HepG2 (cell line): ENCODE measurements at regions not wholly inside any gene's neighbourhood (a gene's known extent, or its start where the extent isn't known, plus 50 kb on each side); places are given as distances from the start of the nearest gene placed in this dataset.

Experiments
- ATAC-seq: fragments of 200-7000 bp; cut with Tn5 transposase; 3 replicates; pipeline ENCODE4 v1.9.1; 2020; ENCODE audit warnings: mild to moderate bottlenecking, moderate library complexity
- BruUV-seq: library from RNA; stranded (reverse); fragments of 400-500 nt; replicated peaks from 2 replicates; lab custom pipeline; 2021; lab: Mats Ljungman, UMichigan
- CTCF ChIA-PET: fragments of 300-600 bp; formaldehyde crosslinking; extraction: SDS; loops from one replicate; lab custom pipeline; 2021; ENCODE audit warnings: low total read pairs, inconsistent platforms, low intra/inter-chr PET ratio; lab: Yijun Ruan, JAX
- POLR2A ChIA-PET: fragments of 350-600 bp; sonication (Branson Sonifier 250); formaldehyde crosslinking; loops from one replicate; lab custom pipeline; 2020; ENCODE audit warnings: antibody characterized with exemption, inconsistent platforms; lab: Yijun Ruan, JAX
- DNase-seq: peaks from one replicate; pipeline ENCODE4 v3.0.0-alpha.2; 2015; ENCODE audit warnings: low spot score
- FAIRE-seq: peaks from 3 replicates; lab custom pipeline; 2011; peaks lifted over from hg19 to GRCh38; lab: Jason Lieb, UNC
- H2AFZ ChIP-seq: one replicate; pipeline ENCODE4 v1.6.1; 2011; ENCODE audit warnings: low read length, inconsistent platforms
- H3K27ac ChIP-seq: fragments of 300-600 bp; 3 replicates; pipeline ENCODE4 v1.8.0; 2011; ENCODE audit warnings: mixed run types, mild to moderate bottlenecking, mixed read lengths, low read length, inconsistent platforms; ENCODE audit not compliant: insufficient read depth; ENCODE audit errors: extremely low read length
- H3K27me3 ChIP-seq, 2 experiments: fragments of 200-600 bp in 1 of 2; 2 replicates in 1 of 2; 3 replicates in 1 of 2; pipeline versions ENCODE4 v1.6.0 to v1.8.0; 2011; ENCODE audit warnings: low read length in 2 of 2, mild to moderate bottlenecking in 2 of 2, moderate library complexity in 2 of 2, inconsistent platforms in 1 of 2; ENCODE audit not compliant: insufficient read depth in 2 of 2, control insufficient read depth in 1 of 2
- H3K36me3 ChIP-seq, 2 experiments: fragments of 200-600 bp in 1 of 2; replicated peaks in 1 of 2; 2 replicates in 1 of 2; 3 replicates in 1 of 2; pipeline versions ENCODE4 v1.5.1 to v1.8.0; 2011; ENCODE audit warnings: low read length in 2 of 2, inconsistent platforms in 1 of 2; ENCODE audit not compliant: insufficient read depth in 2 of 2, control insufficient read depth in 1 of 2
- H3K4me1 ChIP-seq: 2 replicates; pipeline ENCODE4 v1.5.1; 2012; ENCODE audit warnings: low read length, inconsistent platforms; ENCODE audit not compliant: insufficient read depth
- H3K4me2 ChIP-seq: 2 replicates; pipeline ENCODE4 v1.6.0; 2011; ENCODE audit warnings: low read depth, low read length, inconsistent platforms
- H3K4me3 ChIP-seq, 3 experiments: fragments of 200-600 bp in 1 of 3; sonication (generic), shearing (Covaris generic) in 1 of 3; replicated peaks in 1 of 3; 2 replicates each; pipeline ENCODE4 v1.5.1; 2011 to 2016; ENCODE audit warnings: low read length in 3 of 3, inconsistent platforms in 2 of 3, low read depth in 2 of 3, mild to moderate bottlenecking in 2 of 3, control low read depth in 1 of 3, mixed read lengths in 1 of 3; ENCODE audit not compliant: insufficient read depth in 1 of 3
- H3K79me2 ChIP-seq: one replicate; pipeline ENCODE4 v1.6.1; 2011; ENCODE audit warnings: low read length, inconsistent platforms; ENCODE audit not compliant: insufficient read depth
- H3K9ac ChIP-seq: 2 replicates; pipeline ENCODE4 v1.6.0; 2011; ENCODE audit warnings: mild to moderate bottlenecking, low read depth, low read length, inconsistent platforms; ENCODE audit not compliant: insufficient read depth
- H3K9me3 ChIP-seq: 2 replicates; pipeline ENCODE4 v1.5.1; 2012; ENCODE audit warnings: mild to moderate bottlenecking, low read length
- H4K20me1 ChIP-seq: 2 replicates; pipeline ENCODE4 v1.6.0; 2011; ENCODE audit warnings: inconsistent platforms, mild to moderate bottlenecking, low read length, moderate library complexity; ENCODE audit not compliant: insufficient read depth
- CAMTA2 ChIP-seq: sonication (generic); formaldehyde crosslinking; IDR thresholded peaks from 2 replicates; pipeline ENCODE4 v1.4.0; 2020; ENCODE audit warnings: mild to moderate bottlenecking, missing genetic modification reagents, borderline replicate concordance
- CHD2 ChIP-seq: IDR thresholded peaks from 2 replicates; pipeline ENCODE4 v1.6.1; 2011; ENCODE audit warnings: low read depth, low read length, improper control_type of control experiment
- DMAP1 ChIP-seq: IDR thresholded peaks from 2 replicates; pipeline ENCODE4 v1.6.1; 2016
- KLF13 ChIP-seq: sonication (generic); formaldehyde crosslinking; IDR thresholded peaks from 2 replicates; pipeline ENCODE4 v1.4.0; 2020; ENCODE audit warnings: mild to moderate bottlenecking, missing genetic modification reagents
- MXI1 ChIP-seq: IDR thresholded peaks from 3 replicates; pipeline ENCODE4 v1.6.1; 2012; ENCODE audit warnings: low read depth, low read length, inconsistent platforms, borderline replicate concordance
- PAXIP1 ChIP-seq: sonication (generic); formaldehyde crosslinking; conservative IDR thresholded peaks from 2 replicates; pipeline ENCODE4 v1.4.0; 2020; ENCODE audit warnings: mild to moderate bottlenecking, missing genetic modification reagents, moderate library complexity
- ZKSCAN1 ChIP-seq: fragments of 150-350 bp; IDR thresholded peaks from 2 replicates; pipeline ENCODE4 v1.6.1; 2014; ENCODE audit warnings: low read length
- ZNF205 ChIP-seq: IDR thresholded peaks from 2 replicates; pipeline ENCODE4 v1.6.1; 2018; ENCODE audit warnings: missing biosample characterization, missing genetic modification reagents
- ZNF331 ChIP-seq: sonication (generic); formaldehyde crosslinking; IDR thresholded peaks from 2 replicates; pipeline ENCODE4 v1.4.0; 2020; ENCODE audit warnings: missing genetic modification reagents
- WGBS: methylation state at CpG from one replicate; pipeline ENCODE4 v1.1.6; 2017; ENCODE audit warnings: low lambda C conversion rate; 5-methylcytosine and 5-hydroxymethylcytosine counted together
- in situ Hi-C: cut with HindIII; loops from 2 replicates; pipeline ENCODE4 v1.10.0; 2017; ENCODE audit warnings: low pct_unique_long_range_greater_than_20kb; ENCODE audit not compliant: extremely low pct_ligation_motif_present
- intact Hi-C: fragments of 100-400 bp; cut with micrococcal nuclease; formaldehyde crosslinking; loops from one replicate; pipeline ENCODE4 v1.10.0; 2022; ENCODE audit not compliant: unreplicated experiment
- TF ChIP-seq, protein P1 (sequence below): sonication (generic); formaldehyde crosslinking; IDR thresholded peaks from 2 replicates; pipeline ENCODE4; 2020; ENCODE audit warnings: missing genetic modification reagents, mild to moderate bottlenecking, borderline replicate concordance

DNA sequence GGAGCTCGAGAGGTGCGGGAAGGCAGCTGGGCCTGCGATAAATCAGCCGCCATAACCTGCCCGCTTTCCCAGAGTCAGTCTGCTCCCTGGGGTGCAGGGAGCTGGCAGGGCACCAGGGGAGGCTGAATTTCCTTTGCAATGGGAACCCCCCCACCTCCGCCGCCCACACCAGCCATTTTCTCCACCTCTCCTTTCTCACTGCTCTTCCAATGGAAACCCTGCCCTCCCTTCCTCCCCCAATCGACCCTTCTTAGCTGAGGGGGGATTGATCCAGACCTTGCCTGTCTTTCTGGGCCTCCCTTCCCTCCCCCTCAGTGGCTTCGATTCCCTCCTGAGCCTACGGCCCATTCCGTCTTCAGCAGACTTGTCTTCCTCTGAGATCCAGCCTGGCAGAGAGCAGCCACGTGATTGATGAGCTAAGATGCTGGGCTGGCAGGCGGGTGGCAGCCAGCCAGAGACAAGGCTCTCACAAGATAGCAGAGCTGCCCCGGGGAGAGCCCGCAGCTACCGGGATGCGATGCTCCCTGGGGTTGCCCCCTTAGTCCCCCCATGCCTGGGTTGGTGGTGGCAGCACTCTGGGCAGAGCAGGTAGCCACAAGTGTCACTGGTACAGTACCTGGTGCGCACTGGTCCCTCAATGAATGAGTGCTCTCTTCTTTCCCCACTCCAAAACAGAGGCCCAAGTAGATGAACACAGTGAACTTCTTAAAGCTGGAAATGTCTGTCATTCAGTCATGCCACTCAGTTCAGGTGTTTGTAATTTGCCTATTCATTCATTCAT is 53.7 kb upstream of the FABP6 start:
- FAIRE-seq (no peak), ATAC-seq (no peak; the same call in 2 of the 3 replicates)
- no peaks in the 10 kb centered on the region; a peak in 1 of 5 replicates for H3K27me3 ChIP-seq
- no TSS peak for BruUV-seq
- no peaks in the 10 kb centered on the region for H3K36me3 ChIP-seq
- in situ Hi-C loops = no loop called here
- no peaks in the 10 kb centered on the region for H4K20me1 ChIP-seq
- CTCF ChIA-PET = no interaction called here
- H3K4me1 ChIP-seq = no peaks in the 10 kb centered on the region
- no peak overlapping the region for H3K27ac ChIP-seq
- POLR2A ChIA-PET = no interaction called here
- 35% methylated on average over 7 of the region's 18 CpGs for WGBS
- no peak overlapping the region for H3K9ac ChIP-seq
- H3K9me3 ChIP-seq = no peaks in the 10 kb centered on the region
- no peak overlapping the region for H3K4me2 ChIP-seq
- H3K79me2 ChIP-seq = no peaks in the 10 kb centered on the region
- TF ChIP-seq ZKSCAN1 (no peak), PAXIP1 (no peak), CAMTA2 (CRISPR knock-in tag) (no peak), MXI1 (no peak), DMAP1 (no peak), ZNF205 (no peak), KLF13 (CRISPR knock-in tag) (no peak), CHD2 (no peak), ZNF331 (CRISPR knock-in tag) (no peak)
- TF ChIP-seq, protein P1, sequence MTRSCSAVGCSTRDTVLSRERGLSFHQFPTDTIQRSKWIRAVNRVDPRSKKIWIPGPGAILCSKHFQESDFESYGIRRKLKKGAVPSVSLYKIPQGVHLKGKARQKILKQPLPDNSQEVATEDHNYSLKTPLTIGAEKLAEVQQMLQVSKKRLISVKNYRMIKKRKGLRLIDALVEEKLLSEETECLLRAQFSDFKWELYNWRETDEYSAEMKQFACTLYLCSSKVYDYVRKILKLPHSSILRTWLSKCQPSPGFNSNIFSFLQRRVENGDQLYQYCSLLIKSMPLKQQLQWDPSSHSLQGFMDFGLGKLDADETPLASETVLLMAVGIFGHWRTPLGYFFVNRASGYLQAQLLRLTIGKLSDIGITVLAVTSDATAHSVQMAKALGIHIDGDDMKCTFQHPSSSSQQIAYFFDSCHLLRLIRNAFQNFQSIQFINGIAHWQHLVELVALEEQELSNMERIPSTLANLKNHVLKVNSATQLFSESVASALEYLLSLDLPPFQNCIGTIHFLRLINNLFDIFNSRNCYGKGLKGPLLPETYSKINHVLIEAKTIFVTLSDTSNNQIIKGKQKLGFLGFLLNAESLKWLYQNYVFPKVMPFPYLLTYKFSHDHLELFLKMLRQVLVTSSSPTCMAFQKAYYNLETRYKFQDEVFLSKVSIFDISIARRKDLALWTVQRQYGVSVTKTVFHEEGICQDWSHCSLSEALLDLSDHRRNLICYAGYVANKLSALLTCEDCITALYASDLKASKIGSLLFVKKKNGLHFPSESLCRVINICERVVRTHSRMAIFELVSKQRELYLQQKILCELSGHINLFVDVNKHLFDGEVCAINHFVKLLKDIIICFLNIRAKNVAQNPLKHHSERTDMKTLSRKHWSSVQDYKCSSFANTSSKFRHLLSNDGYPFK (CRISPR knock-in tag) = no peak
- TF ChIP-seq, all 625 proteins: peak for 0
- DNase-seq = no peak
- Histone ChIP-seq H3K4me3 (no peak overlapping the region), H2AFZ (no peak overlapping the region)
- intact Hi-C loops = no loop called here
